ENCODE measurements at regions not wholly inside any gene's neighbourhood (a gene's known extent, or its start where the extent isn't known, plus 50 kb on each side); places are given as distances from the start of the nearest gene placed in this dataset.

DNA sequence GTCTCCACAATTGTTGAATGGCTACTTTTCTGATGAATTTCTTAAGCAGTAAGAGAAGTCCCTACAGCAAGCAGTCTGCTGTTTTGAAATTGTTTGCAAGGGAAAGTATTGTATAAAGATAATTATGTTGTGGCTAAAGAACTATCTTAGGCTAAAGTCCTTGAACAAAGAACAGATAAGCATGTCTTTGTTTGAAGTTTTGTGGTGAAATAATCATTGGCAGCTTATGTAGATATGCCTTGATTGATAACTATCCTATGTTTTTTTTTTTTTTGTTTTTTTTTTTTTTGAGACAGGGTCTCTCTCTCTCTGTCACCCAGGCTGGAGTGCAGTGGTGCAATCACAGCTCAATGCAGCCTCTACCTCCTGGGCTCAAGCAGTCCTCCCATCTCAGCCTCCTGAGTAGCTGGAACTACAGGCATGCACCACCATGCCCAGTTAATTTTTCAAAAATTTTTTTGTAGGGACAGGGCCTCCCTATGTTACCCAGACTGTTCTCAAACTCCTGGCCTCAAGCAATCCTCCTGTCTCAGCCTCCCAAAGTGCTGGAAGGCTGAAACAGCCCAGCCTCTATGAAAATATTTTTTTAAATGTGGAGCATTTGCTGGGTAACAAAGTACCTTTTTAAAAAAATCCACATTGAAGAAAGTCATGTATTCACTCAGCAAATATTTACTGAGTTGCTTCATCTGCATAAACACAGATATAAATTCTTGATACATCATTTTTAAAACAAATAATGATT lies 80.8 kb downstream of the LLPH start:
- no peak overlapping the region for H3K27ac ChIP-seq (ENCODE audit: poor library complexity, severe bottlenecking)
- no peak for TF ChIP-seq CTCF (IDR thresholded peaks at IDR 0.05; ENCODE audit: poor library complexity, severe bottlenecking)

DNA sequence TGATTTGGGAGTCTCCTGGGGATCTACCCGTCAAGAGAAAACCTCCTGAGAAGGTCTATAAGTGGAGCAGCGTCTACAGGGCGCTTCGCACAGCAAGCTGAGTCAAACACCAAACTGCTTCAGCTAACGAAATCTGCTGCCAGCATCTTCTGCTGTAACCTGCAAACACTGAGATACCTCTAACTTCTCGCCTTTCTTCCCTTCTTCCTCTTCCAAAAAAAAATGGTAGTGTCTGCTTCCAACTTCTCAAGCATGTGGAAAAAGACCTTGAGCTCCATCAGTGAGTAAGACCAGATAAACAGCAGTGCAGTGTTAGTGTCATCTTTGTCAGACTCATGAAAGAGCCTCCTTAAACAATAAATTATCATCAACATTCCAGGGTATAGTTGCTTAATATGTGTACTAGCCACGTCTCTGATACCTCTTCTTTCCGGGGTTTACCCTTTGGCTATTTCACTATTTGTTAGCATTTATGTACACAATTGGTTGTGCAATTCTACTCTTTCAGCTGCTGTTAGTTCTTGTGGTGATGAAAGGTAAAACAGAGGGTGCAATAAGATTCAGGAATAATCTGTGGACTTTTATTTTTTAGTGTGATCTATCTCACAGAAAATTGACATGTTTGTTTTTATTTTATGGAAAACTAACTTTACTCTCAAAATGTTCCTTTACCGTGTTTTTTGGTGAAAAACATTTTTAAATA lies 81.6 kb downstream of the LLPH start:
- no peak for TF ChIP-seq CTCF (IDR thresholded peaks at IDR 0.05; ENCODE audit: poor library complexity, severe bottlenecking)
- ATAC-seq (ENCODE audit: low read depth): peak; percentile 85
- H3K9me3 ChIP-seq (ENCODE audit: severe bottlenecking): no peaks in the 10 kb centered on the region
- no peaks in the 10 kb centered on the region for H3K27me3 ChIP-seq (ENCODE audit: insufficient read depth, poor library complexity, severe bottlenecking)
- no peak overlapping the region for H3K27ac ChIP-seq (ENCODE audit: poor library complexity, severe bottlenecking)
- peaks cover 14% of the 10 kb centered on the region for H3K4me1 ChIP-seq (ENCODE audit: insufficient read depth, poor library complexity, severe bottlenecking)
- H3K4me3 ChIP-seq (ENCODE audit: severe bottlenecking): no peak overlapping the region
- H3K36me3 ChIP-seq (ENCODE audit: low read depth): no peaks in the 10 kb centered on the region
- no peak for DNase-seq (ENCODE audit: low spot score)

More for the DNA sequence above, 80.8 kb downstream of the LLPH start:
- peaks cover 14% of the 10 kb centered on the region for H3K4me1 ChIP-seq (ENCODE audit: insufficient read depth, poor library complexity, severe bottlenecking)
- no peak overlapping the region for H3K4me3 ChIP-seq (ENCODE audit: severe bottlenecking)
- no peaks in the 10 kb centered on the region for H3K27me3 ChIP-seq (ENCODE audit: insufficient read depth, poor library complexity, severe bottlenecking)
- H3K9me3 ChIP-seq (ENCODE audit: severe bottlenecking): no peaks in the 10 kb centered on the region
- DNase-seq (ENCODE audit: low spot score) (no peak), ATAC-seq (ENCODE audit: low read depth) (no peak)
- no peaks in the 10 kb centered on the region for H3K36me3 ChIP-seq (ENCODE audit: low read depth)

DNA sequence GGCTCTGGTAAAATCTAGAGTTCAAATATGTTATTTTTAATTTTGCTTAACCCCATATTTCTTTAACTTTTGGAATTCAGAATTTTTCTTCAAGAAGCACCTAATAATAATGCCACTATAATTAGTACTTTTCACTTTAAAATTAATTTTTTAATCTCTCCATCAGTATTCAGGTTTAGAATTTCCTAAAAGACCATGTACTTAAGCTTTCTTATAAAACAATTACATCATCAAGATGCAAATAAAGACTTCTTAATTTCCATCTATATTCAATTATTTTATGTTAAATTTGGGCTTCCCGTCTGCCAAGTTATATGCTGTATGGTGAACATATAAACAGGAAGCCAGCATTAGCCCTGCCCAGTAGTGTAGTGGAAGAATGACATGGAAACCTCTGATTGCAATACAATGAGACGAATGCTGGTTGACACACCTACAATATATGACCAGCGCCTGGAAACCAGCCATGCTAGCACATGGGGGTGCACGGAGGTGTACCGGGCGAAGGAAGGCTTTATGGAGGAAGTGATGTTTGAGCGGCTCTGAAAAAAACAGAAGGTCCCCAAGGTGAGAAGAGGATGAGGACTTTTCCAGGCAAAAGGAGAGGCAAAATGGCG lies 82.2 kb downstream of the LLPH start:
- H3K4me1 ChIP-seq (ENCODE audit: insufficient read depth, poor library complexity, severe bottlenecking): peaks cover 14% of the 10 kb centered on the region
- no peak overlapping the region for H3K4me3 ChIP-seq (ENCODE audit: severe bottlenecking)
- ATAC-seq (ENCODE audit: low read depth): no peak

DNA sequence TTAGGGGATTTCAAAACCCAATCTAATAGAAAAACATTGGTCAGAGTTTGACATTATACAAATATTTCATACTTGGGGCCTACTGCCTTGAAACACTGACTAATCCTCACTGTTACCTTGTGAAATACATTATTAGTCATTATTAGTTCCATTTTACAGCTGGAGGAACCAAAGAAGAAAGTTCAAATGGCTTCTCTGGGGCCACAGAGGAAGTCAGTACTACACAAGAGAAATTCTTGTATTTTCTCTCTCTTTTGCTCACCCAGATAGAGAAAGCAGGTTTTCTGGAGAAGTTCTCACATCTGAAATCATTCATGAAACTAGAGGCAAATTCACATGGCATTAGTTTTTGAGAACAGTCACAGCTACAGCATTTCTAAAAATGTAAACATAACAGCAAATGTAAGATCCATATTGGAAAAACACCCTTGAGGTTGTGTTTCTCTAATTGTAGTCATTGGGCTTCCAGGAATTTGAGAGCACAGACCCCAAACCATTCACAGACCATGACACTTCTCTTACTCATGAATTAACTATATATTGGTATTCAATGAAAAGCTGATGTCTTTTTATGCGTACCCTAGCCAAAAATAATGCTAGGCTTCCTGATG lies 83.0 kb downstream of the LLPH start:
- TF ChIP-seq CTCF (IDR thresholded peaks at IDR 0.05; ENCODE audit: poor library complexity, severe bottlenecking): no peak
- DNase-seq (ENCODE audit: low spot score) (no peak), ATAC-seq (ENCODE audit: low read depth) (peak; percentile 53)
- H3K27ac ChIP-seq (ENCODE audit: poor library complexity, severe bottlenecking): peak overlapping the region; percentile 24
- no peaks in the 10 kb centered on the region for H3K36me3 ChIP-seq (ENCODE audit: low read depth)
- no peaks in the 10 kb centered on the region for H3K27me3 ChIP-seq (ENCODE audit: insufficient read depth, poor library complexity, severe bottlenecking)
- H3K4me1 ChIP-seq (ENCODE audit: insufficient read depth, poor library complexity, severe bottlenecking): peaks cover 14% of the 10 kb centered on the region
- no peaks in the 10 kb centered on the region for H3K9me3 ChIP-seq (ENCODE audit: severe bottlenecking)
- H3K4me3 ChIP-seq (ENCODE audit: severe bottlenecking): no peak overlapping the region

More for the DNA sequence above, 82.2 kb downstream of the LLPH start:
- Histone ChIP-seq H3K36me3 (ENCODE audit: low read depth) (no peaks in the 10 kb centered on the region), H3K9me3 (ENCODE audit: severe bottlenecking) (no peaks in the 10 kb centered on the region), H3K27me3 (ENCODE audit: insufficient read depth, poor library complexity, severe bottlenecking) (no peaks in the 10 kb centered on the region), H3K27ac (ENCODE audit: poor library complexity, severe bottlenecking) (no peak overlapping the region)
- TF ChIP-seq CTCF (IDR thresholded peaks at IDR 0.05; ENCODE audit: poor library complexity, severe bottlenecking): no peak
- no peak for DNase-seq (ENCODE audit: low spot score)
